ENCODE measurements at regions not wholly inside any gene's neighbourhood (a gene's known extent, or its start where the extent isn't known, plus 50 kb on each side); places are given as distances from the start of the nearest gene placed in this dataset.

- TF ChIP-seq, protein P1, sequence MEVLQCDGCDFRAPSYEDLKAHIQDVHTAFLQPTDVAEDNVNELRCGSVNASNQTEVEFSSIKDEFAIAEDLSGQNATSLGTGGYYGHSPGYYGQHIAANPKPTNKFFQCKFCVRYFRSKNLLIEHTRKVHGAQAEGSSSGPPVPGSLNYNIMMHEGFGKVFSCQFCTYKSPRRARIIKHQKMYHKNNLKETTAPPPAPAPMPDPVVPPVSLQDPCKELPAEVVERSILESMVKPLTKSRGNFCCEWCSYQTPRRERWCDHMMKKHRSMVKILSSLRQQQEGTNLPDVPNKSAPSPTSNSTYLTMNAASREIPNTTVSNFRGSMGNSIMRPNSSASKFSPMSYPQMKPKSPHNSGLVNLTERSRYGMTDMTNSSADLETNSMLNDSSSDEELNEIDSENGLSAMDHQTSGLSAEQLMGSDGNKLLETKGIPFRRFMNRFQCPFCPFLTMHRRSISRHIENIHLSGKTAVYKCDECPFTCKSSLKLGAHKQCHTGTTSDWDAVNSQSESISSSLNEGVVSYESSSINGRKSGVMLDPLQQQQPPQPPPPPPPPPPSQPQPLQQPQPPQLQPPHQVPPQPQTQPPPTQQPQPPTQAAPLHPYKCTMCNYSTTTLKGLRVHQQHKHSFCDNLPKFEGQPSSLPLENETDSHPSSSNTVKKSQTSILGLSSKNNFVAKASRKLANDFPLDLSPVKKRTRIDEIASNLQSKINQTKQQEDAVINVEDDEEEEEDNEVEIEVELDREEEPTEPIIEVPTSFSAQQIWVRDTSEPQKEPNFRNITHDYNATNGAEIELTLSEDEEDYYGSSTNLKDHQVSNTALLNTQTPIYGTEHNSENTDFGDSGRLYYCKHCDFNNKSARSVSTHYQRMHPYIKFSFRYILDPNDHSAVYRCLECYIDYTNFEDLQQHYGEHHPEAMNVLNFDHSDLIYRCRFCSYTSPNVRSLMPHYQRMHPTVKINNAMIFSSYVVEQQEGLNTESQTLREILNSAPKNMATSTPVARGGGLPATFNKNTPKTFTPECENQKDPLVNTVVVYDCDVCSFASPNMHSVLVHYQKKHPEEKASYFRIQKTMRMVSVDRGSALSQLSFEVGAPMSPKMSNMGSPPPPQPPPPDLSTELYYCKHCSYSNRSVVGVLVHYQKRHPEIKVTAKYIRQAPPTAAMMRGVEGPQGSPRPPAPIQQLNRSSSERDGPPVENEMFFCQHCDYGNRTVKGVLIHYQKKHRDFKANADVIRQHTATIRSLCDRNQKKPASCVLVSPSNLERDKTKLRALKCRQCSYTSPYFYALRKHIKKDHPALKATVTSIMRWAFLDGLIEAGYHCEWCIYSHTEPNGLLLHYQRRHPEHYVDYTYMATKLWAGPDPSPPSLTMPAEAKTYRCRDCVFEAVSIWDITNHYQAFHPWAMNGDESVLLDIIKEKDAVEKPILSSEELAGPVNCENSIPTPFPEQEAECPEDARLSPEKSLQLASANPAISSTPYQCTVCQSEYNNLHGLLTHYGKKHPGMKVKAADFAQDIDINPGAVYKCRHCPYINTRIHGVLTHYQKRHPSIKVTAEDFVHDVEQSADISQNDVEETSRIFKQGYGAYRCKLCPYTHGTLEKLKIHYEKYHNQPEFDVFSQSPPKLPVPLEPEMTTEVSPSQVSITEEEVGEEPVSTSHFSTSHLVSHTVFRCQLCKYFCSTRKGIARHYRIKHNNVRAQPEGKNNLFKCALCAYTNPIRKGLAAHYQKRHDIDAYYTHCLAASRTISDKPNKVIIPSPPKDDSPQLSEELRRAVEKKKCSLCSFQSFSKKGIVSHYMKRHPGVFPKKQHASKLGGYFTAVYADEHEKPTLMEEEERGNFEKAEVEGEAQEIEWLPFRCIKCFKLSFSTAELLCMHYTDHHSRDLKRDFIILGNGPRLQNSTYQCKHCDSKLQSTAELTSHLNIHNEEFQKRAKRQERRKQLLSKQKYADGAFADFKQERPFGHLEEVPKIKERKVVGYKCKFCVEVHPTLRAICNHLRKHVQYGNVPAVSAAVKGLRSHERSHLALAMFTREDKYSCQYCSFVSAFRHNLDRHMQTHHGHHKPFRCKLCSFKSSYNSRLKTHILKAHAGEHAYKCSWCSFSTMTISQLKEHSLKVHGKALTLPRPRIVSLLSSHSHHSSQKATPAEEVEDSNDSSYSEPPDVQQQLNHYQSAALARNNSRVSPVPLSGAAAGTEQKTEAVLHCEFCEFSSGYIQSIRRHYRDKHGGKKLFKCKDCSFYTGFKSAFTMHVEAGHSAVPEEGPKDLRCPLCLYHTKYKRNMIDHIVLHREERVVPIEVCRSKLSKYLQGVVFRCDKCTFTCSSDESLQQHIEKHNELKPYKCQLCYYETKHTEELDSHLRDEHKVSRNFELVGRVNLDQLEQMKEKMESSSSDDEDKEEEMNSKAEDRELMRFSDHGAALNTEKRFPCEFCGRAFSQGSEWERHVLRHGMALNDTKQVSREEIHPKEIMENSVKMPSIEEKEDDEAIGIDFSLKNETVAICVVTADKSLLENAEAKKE (CRISPR knock-in tag; IDR thresholded peaks at IDR 0.05) = no peak
- TF ChIP-seq CTCF (conservative IDR thresholded peaks at IDR 0.05; ENCODE audit: low read depth in 2 of 2) (no peak), JUNB (IDR thresholded peaks at IDR 0.05; ENCODE audit: unreplicated experiment) (no peak), ZNF331 (CRISPR knock-in tag; IDR thresholded peaks at IDR 0.05; ENCODE audit: low read depth) (no peak), POLR2AphosphoS5 (IDR thresholded peaks at IDR 0.05; ENCODE audit: low read depth) (no peak)
Measured at GRCh38 chr7:125780153-125780552, 850.5 kb upstream of the POT1 start (continued).

GRCh38 chr7:125775317-125775716 lies 845.7 kb upstream of the POT1 start:
- H3K9me3 Mint-ChIP-seq = no peaks in the 10 kb centered on the region
- H3K27me3 ChIP-seq (ENCODE audit: insufficient read depth) = no peaks in the 10 kb centered on the region
- no peaks in the 10 kb centered on the region for H3K36me3 Mint-ChIP-seq (ENCODE audit: low read depth)
- H3K9me2 ChIP-seq (ENCODE audit: insufficient read depth) = peaks cover 8% of the 10 kb centered on the region; the same call in 1 of the 2 replicates
- no peak for ATAC-seq
- H3K36me3 ChIP-seq (ENCODE audit: insufficient read depth) = no peaks in the 10 kb centered on the region
- H4K20me1 ChIP-seq (replicated peaks; ENCODE audit: insufficient read depth) = no peaks in the 10 kb centered on the region
- no peak for DNase-seq (ENCODE audit: low spot score)
- H3K27me3 Mint-ChIP-seq (ENCODE audit: insufficient read depth, low read depth, poor library complexity) = no peaks in the 10 kb centered on the region
- peaks cover 6% of the 10 kb centered on the region; the same call in 1 of the 3 replicates for H3K4me1 Mint-ChIP-seq
- H3K4me3 Mint-ChIP-seq = no peak overlapping the region
- H3K79me2 ChIP-seq (replicated peaks; ENCODE audit: insufficient read depth) = no peaks in the 10 kb centered on the region
- H3F3A ChIP-seq (replicated peaks; ENCODE audit: low read depth) = no peaks in the 10 kb centered on the region
- H3K4me3 ChIP-seq = no peak overlapping the region
- no peak overlapping the region for H3K27ac Mint-ChIP-seq
- 0 out of 2 replicates have a peak, but pooled peaks cover 12% of the 10 kb centered on the region for H3K4me1 ChIP-seq (ENCODE audit: insufficient read depth)
- no peak overlapping the region for H2AFZ ChIP-seq
- H3K27ac ChIP-seq (ENCODE audit: low read depth) = no peak overlapping the region
- H3K4me2 ChIP-seq = no peak overlapping the region
- no peak for TF ChIP-seq NANOG (IDR thresholded peaks at IDR 0.05; ENCODE audit: borderline replicate concordance)
- TF ChIP-seq ZNF331 (CRISPR knock-in tag; IDR thresholded peaks at IDR 0.05; ENCODE audit: low read depth) = no peak
- TF ChIP-seq, protein P1 (CRISPR knock-in tag; IDR thresholded peaks at IDR 0.05) = no peak
- no peak for TF ChIP-seq CREB1 (CRISPR knock-in tag; IDR thresholded peaks at IDR 0.05; ENCODE audit: low read depth)
- no peak for TF ChIP-seq EZH2 (IDR thresholded peaks at IDR 0.05; ENCODE audit: low read depth, unreplicated experiment)
- no peak for TF ChIP-seq POLR2AphosphoS5 (IDR thresholded peaks at IDR 0.05; ENCODE audit: low read depth)

Data from GM23338 (cell line).